Caco-2 (cell line): ENCODE measurements at regions not wholly inside any gene's neighbourhood (a gene's known extent, or its start where the extent isn't known, plus 50 kb on each side); places are given as distances from the start of the nearest gene placed in this dataset.

ENCODE experiments used
- BruUV-seq: library from RNA; stranded (reverse); fragments of 400-500 nt; replicated peaks from 2 replicates; lab custom pipeline; 2021; lab: Mats Ljungman, UMichigan
- CTCF ChIA-PET: fragments of 300-600 bp; sonication (Branson Sonifier 250); formaldehyde crosslinking; loops from one replicate; lab custom pipeline; 2022; ENCODE audit warnings: antibody characterized with exemption; lab: Charles Lee
- POLR2A ChIA-PET: fragments of 300-600 bp; sonication (Branson Sonifier 250); formaldehyde crosslinking; loops from one replicate; lab custom pipeline; 2022; ENCODE audit warnings: antibody characterized with exemption; lab: Charles Lee
- DNase-seq, 2 experiments: peaks; one replicate each; pipeline versions ENCODE4 v3.0.0 to v3.0.0-alpha.2; 2020 to 2022
- H3K27me3 ChIP-seq: replicated peaks from 2 replicates; pipeline ENCODE4 v1.6.0; 2011; ENCODE audit warnings: low read length; ENCODE audit not compliant: control insufficient read depth, insufficient read depth
- H3K36me3 ChIP-seq: 2 replicates; pipeline ENCODE4 v1.5.1; 2011; ENCODE audit warnings: low read length; ENCODE audit not compliant: control insufficient read depth, insufficient read depth
- H3K4me1 ChIP-seq: fragments of 250-450 bp; sonication (Bioruptor Pico); 2 replicates; pipeline ENCODE4 v1.5.1; 2020; ENCODE audit warnings: mild to moderate bottlenecking
- H3K4me3 ChIP-seq: 2 replicates; pipeline ENCODE4 v1.5.1; 2011; ENCODE audit warnings: low read depth, mild to moderate bottlenecking, control low read depth, low read length
- H3K9me3 ChIP-seq: fragments of 250-450 bp; sonication (Bioruptor Pico); 2 replicates; pipeline ENCODE4 v1.5.1; 2020; ENCODE audit warnings: mild to moderate bottlenecking, moderate library complexity
- H3K27ac Mint-ChIP-seq: one replicate; pipeline ENCODE4 v1.8.0; 2022; ENCODE audit warnings: mixed read lengths; ENCODE audit not compliant: unreplicated experiment
- H3K27me3 Mint-ChIP-seq: one replicate; pipeline ENCODE4 v1.8.0; 2022; ENCODE audit warnings: mixed read lengths; ENCODE audit not compliant: insufficient read depth, unreplicated experiment
- H3K36me3 Mint-ChIP-seq: one replicate; pipeline ENCODE4 v1.8.0; 2022; ENCODE audit warnings: mild to moderate bottlenecking, mixed read lengths; ENCODE audit not compliant: insufficient read depth, unreplicated experiment
- H3K4me1 Mint-ChIP-seq: one replicate; pipeline ENCODE4 v1.8.0; 2022; ENCODE audit warnings: low read depth, mixed read lengths; ENCODE audit not compliant: unreplicated experiment
- H3K4me3 Mint-ChIP-seq: one replicate; pipeline ENCODE4 v1.8.0; 2022; ENCODE audit warnings: mild to moderate bottlenecking, moderate library complexity, mixed read lengths; ENCODE audit not compliant: unreplicated experiment
- H3K9me3 Mint-ChIP-seq: one replicate; pipeline ENCODE4 v1.8.0; 2022; ENCODE audit warnings: mixed read lengths; ENCODE audit not compliant: unreplicated experiment
- intact Hi-C: fragments of 100-400 bp; cut with micrococcal nuclease; formaldehyde crosslinking; loops from one replicate; pipeline ENCODE4 v1.10.0; 2022; ENCODE audit not compliant: unreplicated experiment
- TF ChIP-seq, protein P1 (sequence below), 2 experiments: fragments of 200-600 bp in 1 of 2; IDR thresholded peaks; 1 replicate in 1 of 2; 2 replicates in 1 of 2; pipeline versions ENCODE4 v1.5.1 to v1.8.0; 2011 to 2022; ENCODE audit warnings: antibody characterized with exemption in 1 of 2, control low read depth in 1 of 2, inconsistent platforms in 1 of 2, low read depth in 1 of 2, low read length in 1 of 2, mild to moderate bottlenecking in 1 of 2, moderate library complexity in 1 of 2; ENCODE audit not compliant: insufficient read depth in 1 of 2, severe bottlenecking in 1 of 2, unreplicated experiment in 1 of 2

DNA sequence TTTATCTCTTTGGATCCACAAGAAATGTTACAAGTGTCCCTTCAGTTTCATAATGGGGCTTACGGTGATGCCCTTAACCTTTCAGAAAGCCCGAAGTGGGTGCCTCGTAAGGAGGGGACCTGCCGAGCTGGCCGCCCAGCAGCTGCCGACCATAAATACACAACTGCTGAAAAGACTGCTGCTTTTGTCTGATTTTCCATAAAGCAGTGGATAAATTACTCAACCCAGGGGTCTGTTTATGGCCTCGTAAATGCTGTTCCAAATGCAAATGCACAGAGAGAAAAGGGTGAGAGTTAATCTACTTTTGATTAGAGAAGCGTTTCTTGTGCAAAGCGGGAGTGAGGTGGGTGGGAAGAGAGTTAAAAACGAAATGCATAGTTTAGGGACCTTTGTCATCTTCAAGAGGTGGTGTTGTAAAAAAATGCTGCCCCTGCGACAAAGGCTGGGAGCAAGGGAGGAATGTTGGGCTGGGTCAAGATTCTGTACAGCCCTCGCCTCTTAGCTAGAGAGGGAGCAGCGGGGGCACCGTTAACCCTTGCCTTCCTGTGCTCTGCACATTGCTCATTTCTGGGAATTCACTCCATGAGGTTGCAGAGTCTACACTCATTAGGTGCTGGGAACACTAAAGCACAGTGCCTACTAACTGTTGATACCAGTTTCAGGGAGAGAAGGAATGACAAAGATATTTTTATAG is 112.0 kb upstream of the MTHFD1L start:
- ChIA-PET POLR2A (no interaction called here), CTCF (interaction anchor here (0.6 to 1.5 kb wide), 3 partner anchors 66 to 112 kb away, joined by 3 to 4 read pairs (median 3); no protein-coding TSS in a partner anchor)
- H3K4me3 ChIP-seq: peak overlapping the region; percentile 32
- no peaks in the 10 kb centered on the region for H3K9me3 Mint-ChIP-seq
- peaks cover 18% of the 10 kb centered on the region for H3K4me1 Mint-ChIP-seq
- intact Hi-C loops: loop anchor here (2.0 kb wide), 1 partner anchor 67 kb away; no protein-coding TSS in a partner anchor
- no peaks in the 10 kb centered on the region for H3K9me3 ChIP-seq
- H3K27me3 Mint-ChIP-seq: no peaks in the 10 kb centered on the region
- peak overlapping the region; percentile 73 for H3K4me3 Mint-ChIP-seq
- BruUV-seq: TSS peak; percentile 94
- peak; percentile 60 to 69 for DNase-seq
- no peaks in the 10 kb centered on the region; the same call in 1 of the 2 replicates for H3K36me3 ChIP-seq
- no peaks in the 10 kb centered on the region for H3K27me3 ChIP-seq
- H3K27ac Mint-ChIP-seq: peak overlapping the region; percentile 86
- peaks cover 22% of the 10 kb centered on the region for H3K4me1 ChIP-seq
- peaks cover 6% of the 10 kb centered on the region for H3K36me3 Mint-ChIP-seq
- TF ChIP-seq, protein P1, sequence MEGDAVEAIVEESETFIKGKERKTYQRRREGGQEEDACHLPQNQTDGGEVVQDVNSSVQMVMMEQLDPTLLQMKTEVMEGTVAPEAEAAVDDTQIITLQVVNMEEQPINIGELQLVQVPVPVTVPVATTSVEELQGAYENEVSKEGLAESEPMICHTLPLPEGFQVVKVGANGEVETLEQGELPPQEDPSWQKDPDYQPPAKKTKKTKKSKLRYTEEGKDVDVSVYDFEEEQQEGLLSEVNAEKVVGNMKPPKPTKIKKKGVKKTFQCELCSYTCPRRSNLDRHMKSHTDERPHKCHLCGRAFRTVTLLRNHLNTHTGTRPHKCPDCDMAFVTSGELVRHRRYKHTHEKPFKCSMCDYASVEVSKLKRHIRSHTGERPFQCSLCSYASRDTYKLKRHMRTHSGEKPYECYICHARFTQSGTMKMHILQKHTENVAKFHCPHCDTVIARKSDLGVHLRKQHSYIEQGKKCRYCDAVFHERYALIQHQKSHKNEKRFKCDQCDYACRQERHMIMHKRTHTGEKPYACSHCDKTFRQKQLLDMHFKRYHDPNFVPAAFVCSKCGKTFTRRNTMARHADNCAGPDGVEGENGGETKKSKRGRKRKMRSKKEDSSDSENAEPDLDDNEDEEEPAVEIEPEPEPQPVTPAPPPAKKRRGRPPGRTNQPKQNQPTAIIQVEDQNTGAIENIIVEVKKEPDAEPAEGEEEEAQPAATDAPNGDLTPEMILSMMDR (IDR thresholded peaks at IDR 0.05; ENCODE audit: insufficient read depth in 1 of 2, low read depth in 1 of 2, low read length in 1 of 2, severe bottlenecking in 1 of 2, unreplicated experiment in 1 of 2): no peak

DNA sequence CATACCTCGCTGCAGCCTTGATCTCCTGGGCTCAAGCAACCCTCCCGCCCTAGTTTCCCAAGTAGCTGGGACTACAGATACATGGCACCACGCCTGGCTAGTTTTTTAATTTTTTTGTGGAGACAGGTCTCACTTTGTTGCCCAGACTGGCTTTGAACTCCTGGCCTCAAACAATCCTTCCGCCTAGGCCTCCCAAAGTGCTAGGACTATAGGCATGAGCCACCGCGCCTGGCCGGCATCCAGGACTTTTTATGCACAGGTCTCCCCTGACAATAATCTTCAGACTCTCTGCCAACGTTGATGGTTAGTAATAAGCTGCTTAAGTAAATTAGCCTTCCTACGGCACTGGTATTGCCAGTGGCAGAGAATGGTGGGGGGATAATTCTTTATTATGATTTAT is 110.5 kb upstream of the MTHFD1L start:
- CTCF ChIA-PET: no interaction called here
- no peak overlapping the region for H3K4me3 Mint-ChIP-seq
- peaks cover 22% of the 10 kb centered on the region for H3K4me1 ChIP-seq
- TF ChIP-seq, protein P1 (IDR thresholded peaks at IDR 0.05; ENCODE audit: insufficient read depth in 1 of 2, low read depth in 1 of 2, low read length in 1 of 2, severe bottlenecking in 1 of 2, unreplicated experiment in 1 of 2): no peak
- no TSS peak for BruUV-seq
- H3K36me3 ChIP-seq: no peaks in the 10 kb centered on the region; the same call in 1 of the 2 replicates
- POLR2A ChIA-PET: no interaction called here
- no peaks in the 10 kb centered on the region for H3K9me3 Mint-ChIP-seq
- no peaks in the 10 kb centered on the region for H3K9me3 ChIP-seq
- no peak overlapping the region for H3K4me3 ChIP-seq
- DNase-seq: no peak
- peaks cover 18% of the 10 kb centered on the region for H3K4me1 Mint-ChIP-seq
- H3K27me3 ChIP-seq: no peaks in the 10 kb centered on the region
- H3K36me3 Mint-ChIP-seq: peaks cover 13% of the 10 kb centered on the region
- no peaks in the 10 kb centered on the region for H3K27me3 Mint-ChIP-seq
- intact Hi-C loops: no loop called here
- H3K27ac Mint-ChIP-seq: no peak overlapping the region

DNA sequence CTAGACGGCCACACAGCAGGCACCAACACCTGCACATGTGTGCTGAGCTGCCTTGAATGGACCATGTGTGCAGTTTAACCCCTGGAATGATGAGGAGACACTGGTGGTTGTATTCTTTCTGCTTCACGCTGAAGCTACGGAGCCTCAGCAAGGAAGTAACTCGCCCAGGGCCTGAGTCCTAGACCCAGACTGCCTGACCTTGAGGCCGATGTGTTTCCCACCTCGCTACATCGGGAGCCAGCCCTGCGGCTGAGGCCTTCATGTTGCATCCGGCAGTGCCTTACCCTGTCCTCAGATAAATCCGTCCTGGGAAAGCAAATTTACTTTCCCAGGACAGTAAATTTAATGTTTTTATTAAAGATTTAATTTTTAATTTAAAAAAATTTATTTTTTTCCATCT is 110.0 kb upstream of the MTHFD1L start:
- H3K9me3 Mint-ChIP-seq: no peaks in the 10 kb centered on the region
- no peak overlapping the region for H3K4me3 Mint-ChIP-seq
- no TSS peak for BruUV-seq

More for the DNA sequence above, 110.0 kb upstream of the MTHFD1L start:
- ChIA-PET POLR2A (no interaction called here), CTCF (no interaction called here)
- Mint-ChIP-seq H3K27ac (no peak overlapping the region), H3K27me3 (no peaks in the 10 kb centered on the region), H3K4me1 (peaks cover 18% of the 10 kb centered on the region), H3K36me3 (peaks cover 16% of the 10 kb centered on the region)
- peaks cover 22% of the 10 kb centered on the region for H3K4me1 ChIP-seq
- H3K4me3 ChIP-seq: no peak overlapping the region
- TF ChIP-seq, protein P1 (IDR thresholded peaks at IDR 0.05; ENCODE audit: insufficient read depth in 1 of 2, low read depth in 1 of 2, low read length in 1 of 2, severe bottlenecking in 1 of 2, unreplicated experiment in 1 of 2): no peak
- DNase-seq: no peak
- no peaks in the 10 kb centered on the region for H3K9me3 ChIP-seq
- intact Hi-C loops: no loop called here
- no peaks in the 10 kb centered on the region; the same call in 1 of the 2 replicates for H3K36me3 ChIP-seq
- H3K27me3 ChIP-seq: no peaks in the 10 kb centered on the region
